H9 (cell line): ENCODE measurements at regions not wholly inside any gene's neighbourhood (a gene's known extent, or its start where the extent isn't known, plus 50 kb on each side); places are given as distances from the start of the nearest gene placed in this dataset.

Experiments used
- DNase-seq: peaks from one replicate; pipeline ENCODE4 v3.0.0-alpha.2; 2017
- H2AFZ ChIP-seq: one replicate; pipeline ENCODE4 v1.6.1; 2013; ENCODE audit warnings: mild to moderate bottlenecking, low read length, control low read depth, moderate library complexity
- H2AK5ac ChIP-seq: 2 replicates; pipeline ENCODE4 v1.6.1; 2013; ENCODE audit warnings: low read length, control low read depth, mixed read lengths; ENCODE audit not compliant: insufficient read length
- H2BK120ac ChIP-seq: one replicate; pipeline ENCODE4 v1.6.1; 2013; ENCODE audit warnings: low read depth, mild to moderate bottlenecking, low read length, control low read depth, inconsistent platforms; ENCODE audit not compliant: poor library complexity, severe bottlenecking
- H2BK12ac ChIP-seq: 2 replicates; pipeline ENCODE4 v1.6.1; 2013; ENCODE audit warnings: low read length, control low read depth, mixed read lengths, low read depth; ENCODE audit not compliant: insufficient read length
- H2BK15ac ChIP-seq: 2 replicates; pipeline ENCODE4 v1.6.1; 2013; ENCODE audit warnings: low read depth, low read length, control low read depth
- H2BK20ac ChIP-seq: one replicate; pipeline ENCODE4 v1.6.1; 2013; ENCODE audit warnings: low read depth, mild to moderate bottlenecking, low read length, control low read depth, inconsistent platforms; ENCODE audit not compliant: poor library complexity, severe bottlenecking
- H2BK5ac ChIP-seq: 2 replicates; pipeline ENCODE4 v1.6.1; 2013; ENCODE audit warnings: low read length, control low read depth, mixed read lengths; ENCODE audit not compliant: insufficient read length
- H3K14ac ChIP-seq: 2 replicates; pipeline ENCODE4 v1.6.1; 2013; ENCODE audit warnings: low read length, control low read depth; ENCODE audit not compliant: insufficient read depth
- H3K18ac ChIP-seq: 2 replicates; pipeline ENCODE4 v1.6.1; 2013; ENCODE audit warnings: low read depth, mild to moderate bottlenecking, mixed read lengths, low read length, control low read depth; ENCODE audit not compliant: insufficient read length
- H3K23ac ChIP-seq: 2 replicates; pipeline ENCODE4 v1.6.1; 2013; ENCODE audit warnings: low read length, control low read depth, mixed read lengths, low read depth; ENCODE audit not compliant: insufficient read length
- H3K23me2 ChIP-seq: 2 replicates; pipeline ENCODE4 v1.6.1; 2013; ENCODE audit warnings: low read depth, mild to moderate bottlenecking, mixed read lengths, low read length, control low read depth; ENCODE audit not compliant: insufficient read length, poor library complexity, severe bottlenecking
- H3K27ac ChIP-seq: 2 replicates; pipeline ENCODE4 v1.5.1; 2013; ENCODE audit warnings: low read length, control low read depth, mixed read lengths, low read depth; ENCODE audit not compliant: insufficient read length
- H3K27me3 ChIP-seq: 2 replicates; pipeline ENCODE4 v1.6.1; 2013; ENCODE audit warnings: low read length, control low read depth, inconsistent platforms; ENCODE audit not compliant: insufficient read depth
- H3K4ac ChIP-seq: 2 replicates; pipeline ENCODE4 v1.6.1; 2013; ENCODE audit warnings: low read depth, mild to moderate bottlenecking, control low read depth, inconsistent platforms, low read length, moderate library complexity
- H3K4me1 ChIP-seq: 2 replicates; pipeline ENCODE4 v1.6.1; 2013; ENCODE audit warnings: low read length, control low read depth, inconsistent platforms; ENCODE audit not compliant: insufficient read depth
- H3K4me2 ChIP-seq: 2 replicates; pipeline ENCODE4 v1.6.1; 2013; ENCODE audit warnings: low read length, control low read depth, mixed read lengths; ENCODE audit not compliant: insufficient read length, insufficient read depth
- H3K56ac ChIP-seq: 2 replicates; pipeline ENCODE4 v1.6.1; 2013; ENCODE audit warnings: low read depth, mild to moderate bottlenecking, mixed read lengths, low read length, control low read depth; ENCODE audit not compliant: insufficient read length
- H3K79me1 ChIP-seq: 2 replicates; pipeline ENCODE4 v1.6.1; 2013; ENCODE audit warnings: low read depth, mild to moderate bottlenecking, moderate library complexity, low read length, control low read depth, inconsistent platforms; ENCODE audit not compliant: insufficient read depth, poor library complexity, severe bottlenecking
- H3K79me2 ChIP-seq: 2 replicates; pipeline ENCODE4 v1.6.1; 2013; ENCODE audit warnings: low read length, control low read depth, inconsistent platforms; ENCODE audit not compliant: insufficient read depth
- H3K9ac ChIP-seq: 2 replicates; pipeline ENCODE4 v1.6.1; 2013; ENCODE audit warnings: low read length, control low read depth, mixed read lengths; ENCODE audit not compliant: insufficient read length; ENCODE audit errors: extremely low read depth
- H3K9me3 ChIP-seq: one replicate; pipeline ENCODE4 v1.6.1; 2013; ENCODE audit warnings: low read depth, low read length, inconsistent platforms; ENCODE audit not compliant: control insufficient read depth
- H3T11ph ChIP-seq: one replicate; pipeline ENCODE4 v1.6.1; 2013; ENCODE audit warnings: mild to moderate bottlenecking, low read length, control low read depth, inconsistent platforms
- H4K20me1 ChIP-seq: one replicate; pipeline ENCODE4 v1.6.1; 2013; ENCODE audit not compliant: control insufficient read depth, insufficient read length, insufficient read depth
- H4K5ac ChIP-seq: 2 replicates; pipeline ENCODE4 v1.6.1; 2013; ENCODE audit warnings: low read depth, mild to moderate bottlenecking, mixed read lengths, low read length, control low read depth; ENCODE audit not compliant: insufficient read length
- H4K8ac ChIP-seq: replicated peaks from 2 replicates; pipeline ENCODE4 v1.6.1; 2013; ENCODE audit warnings: low read length, control low read depth, mixed read lengths, low read depth; ENCODE audit not compliant: insufficient read length
- H4K91ac ChIP-seq: 2 replicates; pipeline ENCODE4 v1.6.1; 2013; ENCODE audit warnings: low read depth, mild to moderate bottlenecking, moderate library complexity, mixed read lengths, low read length, control low read depth; ENCODE audit not compliant: insufficient read length
- H3K27ac Mint-ChIP-seq, 3 experiments: 2 replicates in 2 of 3; 3 replicates in 1 of 3; pipeline ENCODE4 v1.8.0; 2020 to 2021; ENCODE audit warnings: mixed read lengths in 3 of 3, mild to moderate bottlenecking in 1 of 3, moderate library complexity in 1 of 3
- H3K27me3 Mint-ChIP-seq: 2 replicates; pipeline ENCODE4 v1.8.0; 2021; ENCODE audit warnings: low read depth, mild to moderate bottlenecking, moderate library complexity, mixed read lengths
- H3K36me3 Mint-ChIP-seq, 3 experiments: 2 replicates in 2 of 3; 3 replicates in 1 of 3; pipeline ENCODE4 v1.8.0; 2020 to 2021; ENCODE audit warnings: low read depth in 3 of 3, mixed read lengths in 3 of 3; ENCODE audit not compliant: insufficient read depth in 1 of 3
- H3K4me1 Mint-ChIP-seq, 2 experiments: 2 replicates each; pipeline ENCODE4 v1.8.0; 2020; ENCODE audit warnings: mixed read lengths in 2 of 2
- H3K4me3 Mint-ChIP-seq, 2 experiments: 2 replicates in 1 of 2; 3 replicates in 1 of 2; pipeline ENCODE4 v1.8.0; 2020 to 2021; ENCODE audit warnings: mild to moderate bottlenecking in 2 of 2, mixed read lengths in 2 of 2, moderate library complexity in 1 of 2
- H3K9me3 Mint-ChIP-seq, 2 experiments: 2 replicates in 1 of 2; 3 replicates in 1 of 2; pipeline ENCODE4 v1.8.0; 2020; ENCODE audit warnings: mild to moderate bottlenecking in 2 of 2, mixed read lengths in 2 of 2, moderate library complexity in 1 of 2
- WGBS: extraction: QIAGEN DNeasy Blood & Tissue Kit; methylation state at CpG from one replicate; pipeline ENCODE4 v1.1.7; 2013; ENCODE audit warnings: missing lambda C conversion rate, low lambda C conversion rate, mixed read lengths; ENCODE audit not compliant: insufficient read length; ENCODE audit errors: extremely low coverage; 5-methylcytosine and 5-hydroxymethylcytosine counted together
- TF ChIP-seq, protein P1 (sequence below): fragments of 200-600 bp; sonication (generic); conservative IDR thresholded peaks from 3 replicates; pipeline ENCODE4 v1.8.0; 2021; ENCODE audit warnings: antibody characterized with exemption, mild to moderate bottlenecking

DNA sequence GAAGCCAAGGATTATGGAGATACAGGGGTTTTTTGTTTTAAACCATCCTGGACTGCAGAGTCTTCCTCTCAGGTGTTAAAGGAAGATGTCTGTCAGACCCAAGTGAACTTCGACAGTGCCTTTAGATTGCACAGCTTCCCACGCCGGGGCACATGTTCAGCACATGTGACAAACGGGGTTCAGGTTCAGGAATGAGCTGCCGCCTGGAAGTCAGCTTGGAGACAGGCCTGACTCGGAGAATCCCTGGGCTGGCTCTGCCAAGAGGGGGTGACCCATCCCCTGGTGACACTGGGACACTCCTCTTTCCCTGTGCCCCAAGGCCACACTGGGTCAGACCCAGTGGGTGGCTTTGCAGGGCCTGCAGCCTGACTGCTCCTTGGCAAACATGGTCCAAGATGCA lies 359.3 kb upstream of the SALL3 start:
- H3K23ac ChIP-seq: no peak overlapping the region
- H3K4me3 Mint-ChIP-seq: no peak overlapping the region
- no peaks in the 10 kb centered on the region for H3K36me3 Mint-ChIP-seq
- no peak overlapping the region for H2AK5ac ChIP-seq
- peaks cover 9 to 10% of the 10 kb centered on the region in 2 experiments for H3K4me1 Mint-ChIP-seq
- TF ChIP-seq, protein P1, sequence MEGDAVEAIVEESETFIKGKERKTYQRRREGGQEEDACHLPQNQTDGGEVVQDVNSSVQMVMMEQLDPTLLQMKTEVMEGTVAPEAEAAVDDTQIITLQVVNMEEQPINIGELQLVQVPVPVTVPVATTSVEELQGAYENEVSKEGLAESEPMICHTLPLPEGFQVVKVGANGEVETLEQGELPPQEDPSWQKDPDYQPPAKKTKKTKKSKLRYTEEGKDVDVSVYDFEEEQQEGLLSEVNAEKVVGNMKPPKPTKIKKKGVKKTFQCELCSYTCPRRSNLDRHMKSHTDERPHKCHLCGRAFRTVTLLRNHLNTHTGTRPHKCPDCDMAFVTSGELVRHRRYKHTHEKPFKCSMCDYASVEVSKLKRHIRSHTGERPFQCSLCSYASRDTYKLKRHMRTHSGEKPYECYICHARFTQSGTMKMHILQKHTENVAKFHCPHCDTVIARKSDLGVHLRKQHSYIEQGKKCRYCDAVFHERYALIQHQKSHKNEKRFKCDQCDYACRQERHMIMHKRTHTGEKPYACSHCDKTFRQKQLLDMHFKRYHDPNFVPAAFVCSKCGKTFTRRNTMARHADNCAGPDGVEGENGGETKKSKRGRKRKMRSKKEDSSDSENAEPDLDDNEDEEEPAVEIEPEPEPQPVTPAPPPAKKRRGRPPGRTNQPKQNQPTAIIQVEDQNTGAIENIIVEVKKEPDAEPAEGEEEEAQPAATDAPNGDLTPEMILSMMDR: no peak
- H3K56ac ChIP-seq: no peak overlapping the region
- no peak overlapping the region for H3K4me2 ChIP-seq
- H4K20me1 ChIP-seq: no peaks in the 10 kb centered on the region
- no peaks in the 10 kb centered on the region for H3K79me1 ChIP-seq
- no peaks in the 10 kb centered on the region for H3K9me3 ChIP-seq
- no peak overlapping the region for H3K9ac ChIP-seq
- H2BK5ac ChIP-seq: no peak overlapping the region
- H3K18ac ChIP-seq: no peak overlapping the region
- WGBS: no CpG with 5 or more reads among the region's 6 CpGs
- H3K79me2 ChIP-seq: no peaks in the 10 kb centered on the region
- no peak overlapping the region for H3T11ph ChIP-seq
- H4K91ac ChIP-seq: no peak overlapping the region
- no peak overlapping the region for H3K27ac ChIP-seq
- H3K4me1 ChIP-seq: no peaks in the 10 kb centered on the region
- no peak overlapping the region for H2AFZ ChIP-seq
- H2BK12ac ChIP-seq: no peak overlapping the region
- H4K8ac ChIP-seq: no peak overlapping the region
- peaks cover 8 to 10% of the 10 kb centered on the region in 2 experiments; a peak in 4 of 5 replicates for H3K9me3 Mint-ChIP-seq
- H3K14ac ChIP-seq: no peak overlapping the region
- no peaks in the 10 kb centered on the region for H3K27me3 ChIP-seq
- H2BK20ac ChIP-seq: no peak overlapping the region
- no peak for DNase-seq
- no peak overlapping the region for H3K4ac ChIP-seq
- no peak overlapping the region for H2BK15ac ChIP-seq
- H4K5ac ChIP-seq: no peak overlapping the region
- H3K23me2 ChIP-seq: peaks cover 2% of the 10 kb centered on the region
- H2BK120ac ChIP-seq: no peak overlapping the region
- no peak overlapping the region for H3K27ac Mint-ChIP-seq
- H3K27me3 Mint-ChIP-seq: peaks cover 4% of the 10 kb centered on the region
